Activated T-helper 17 cell treated with anti-CD3 and anti-CD28 coated beads, Interleukin-2, amount 50 U/mL, for 72 hours (primary cell): ENCODE measurements at regions not wholly inside any gene's neighbourhood (a gene's known extent, or its start where the extent isn't known, plus 50 kb on each side); places are given as distances from the start of the nearest gene placed in this dataset.

ENCODE experiments used
- ATAC-seq: fragments of 150-1000 bp; cut with Tn5 transposase; replicated peaks from 2 replicates; pipeline ENCODE4 v1.10.0; 2021; ENCODE audit warnings: mild to moderate bottlenecking, moderate library complexity
- H3K27ac Mint-ChIP-seq: one replicate; pipeline ENCODE4 v1.8.0; 2022; ENCODE audit warnings: mixed read lengths
- H3K27me3 Mint-ChIP-seq: one replicate; pipeline ENCODE4 v1.8.0; 2022; ENCODE audit warnings: mixed read lengths
- H3K36me3 Mint-ChIP-seq: one replicate; pipeline ENCODE4 v1.8.0; 2022; ENCODE audit warnings: low read depth, mild to moderate bottlenecking, mixed read lengths
- H3K4me1 Mint-ChIP-seq: one replicate; pipeline ENCODE4 v1.8.0; 2022; ENCODE audit warnings: mixed read lengths
- H3K4me3 Mint-ChIP-seq: one replicate; pipeline ENCODE4 v1.8.0; 2022; ENCODE audit warnings: mild to moderate bottlenecking, mixed read lengths
- H3K9me3 Mint-ChIP-seq: one replicate; pipeline ENCODE4 v1.8.0; 2022; ENCODE audit warnings: mixed read lengths

- peaks cover 17% of the 10 kb centered on the region for H3K4me1 Mint-ChIP-seq
- peaks cover 8% of the 10 kb centered on the region for H3K27me3 Mint-ChIP-seq
- peak overlapping the region; percentile 57 for H3K27ac Mint-ChIP-seq
- peaks cover 4% of the 10 kb centered on the region for H3K9me3 Mint-ChIP-seq
- H3K36me3 Mint-ChIP-seq = no peaks in the 10 kb centered on the region
- H3K4me3 Mint-ChIP-seq = peak overlapping the region; percentile 28
- no peak for ATAC-seq
Observed at GRCh38 chr9:14962193-14962882, 52.1 kb upstream of the FREM1 start.

- H3K4me1 Mint-ChIP-seq = peaks cover 17% of the 10 kb centered on the region
- peak overlapping the region; percentile 28 for H3K4me3 Mint-ChIP-seq
- peak overlapping the region; percentile 57 for H3K27ac Mint-ChIP-seq
Observed at GRCh38 chr9:14961372-14962068, 51.3 kb upstream of the FREM1 start.

GRCh38 chr9:14960881-14961280, 50.7 kb upstream of the FREM1 start:
- Mint-ChIP-seq H3K4me3 (no peak overlapping the region), H3K27ac (no peak overlapping the region), H3K36me3 (no peaks in the 10 kb centered on the region), H3K27me3 (peaks cover 1% of the 10 kb centered on the region), H3K4me1 (peaks cover 17% of the 10 kb centered on the region), H3K9me3 (peaks cover 4% of the 10 kb centered on the region)
- no peak for ATAC-seq

More at GRCh38 chr9:14961372-14962068, 51.3 kb upstream of the FREM1 start:
- Mint-ChIP-seq H3K36me3 (no peaks in the 10 kb centered on the region), H3K9me3 (peaks cover 4% of the 10 kb centered on the region), H3K27me3 (peaks cover 8% of the 10 kb centered on the region)
- ATAC-seq = no peak
